ENCODE measurements at regions not wholly inside any gene's neighbourhood (a gene's known extent, or its start where the extent isn't known, plus 50 kb on each side); places are given as distances from the start of the nearest gene placed in this dataset.
"Not testable (repeated sequence)": the region's sequence is repeated elsewhere in the genome, so short reads cannot be mapped to it uniquely, and the experiment has no call there.

- no peak for DNase-seq (ENCODE audit: low read depth, low spot score)
These were observed 290.2 kb downstream of the SPATA17 start for GRCh38 chr1:217921126-217921904.

GRCh38 chr1:217924924-217925323 is 293.8 kb downstream of the SPATA17 start:
- peak; percentile 22 for DNase-seq (ENCODE audit: low read depth, low spot score)

DNA sequence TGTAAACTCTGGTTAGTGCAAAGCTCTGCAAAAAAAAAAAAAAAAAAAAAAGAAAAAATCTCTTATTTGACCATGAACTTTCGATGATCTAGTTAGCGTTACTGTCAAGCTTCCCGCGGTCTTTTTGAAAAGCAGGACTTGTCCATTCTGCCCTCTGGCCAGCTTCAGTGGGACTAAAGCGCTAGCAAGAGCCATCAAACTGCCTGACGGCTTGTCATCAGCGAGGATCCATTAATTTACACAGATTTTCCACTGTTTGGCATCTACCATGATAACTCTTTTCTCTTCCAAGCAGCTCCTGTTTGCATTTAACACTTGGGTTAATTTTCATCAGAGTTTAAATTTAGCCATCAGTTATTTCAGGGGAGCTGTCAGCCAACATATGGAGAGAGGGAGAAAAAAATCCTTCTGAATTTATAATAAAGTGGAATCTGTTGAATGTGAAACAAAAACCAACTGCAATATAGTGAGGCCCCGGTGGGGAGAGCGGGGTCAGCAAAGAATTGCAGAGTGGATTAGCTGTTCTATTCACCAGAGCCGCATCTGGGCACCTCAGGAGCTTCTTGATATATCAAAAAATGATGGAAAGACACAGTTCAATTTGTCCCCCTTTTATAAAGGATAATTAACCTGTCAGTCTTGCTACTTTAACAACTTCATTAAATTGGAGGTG is 298.2 kb downstream of the SPATA17 start:
- no peak for DNase-seq (ENCODE audit: low read depth, low spot score)

- peak; percentile 9 for DNase-seq (ENCODE audit: low read depth, low spot score)
These were observed 312.2 kb downstream of the SPATA17 start for GRCh38 chr1:217943361-217943760.

DNA sequence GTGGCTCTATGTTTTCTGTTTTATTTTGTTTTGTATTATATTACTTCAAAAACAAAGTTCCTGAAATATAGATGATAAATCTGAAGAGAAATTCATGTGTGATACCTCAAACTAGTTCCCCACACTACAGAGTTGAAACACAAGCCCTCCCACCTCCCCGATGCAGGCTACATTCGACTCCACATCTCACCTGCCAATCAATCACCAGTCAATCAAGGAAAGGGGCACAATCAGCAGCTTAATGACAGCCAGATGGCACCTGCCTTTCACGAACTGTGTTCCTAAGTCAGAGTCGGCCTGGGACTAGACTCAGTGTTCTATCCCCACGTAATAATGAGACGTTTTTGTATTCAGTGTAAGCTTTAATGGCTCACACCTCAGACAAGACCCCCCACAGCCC is 313.4 kb downstream of the SPATA17 start:
- no peak for DNase-seq (ENCODE audit: low read depth, low spot score)

GRCh38 chr1:217946511-217946910 is 315.4 kb downstream of the SPATA17 start:
- DNase-seq (ENCODE audit: low read depth, low spot score), result no peak

DNA sequence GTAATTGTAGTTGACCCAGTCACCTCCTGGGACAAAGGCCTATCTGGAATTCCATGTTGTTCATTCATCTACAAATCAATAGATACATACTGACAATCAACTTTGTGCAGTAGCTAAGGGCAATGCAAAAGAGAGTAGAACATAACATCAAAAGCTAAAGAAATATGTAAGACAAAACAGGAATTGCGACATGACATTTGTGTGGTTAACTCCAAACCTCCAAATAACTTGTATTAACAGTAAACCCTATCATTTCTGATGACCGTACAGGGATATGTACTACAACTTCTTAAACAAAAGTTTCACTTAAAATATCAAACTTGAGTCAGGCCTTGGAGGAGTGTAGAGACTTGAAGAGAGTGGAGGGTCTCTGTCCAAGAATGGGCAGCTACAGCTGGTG is 317.6 kb downstream of the SPATA17 start:
- no peak for DNase-seq (ENCODE audit: low read depth, low spot score)

- no peak for DNase-seq (ENCODE audit: low read depth, low spot score)
These were observed 322.2 kb downstream of the SPATA17 start for GRCh38 chr1:217953330-217953729.

DNA sequence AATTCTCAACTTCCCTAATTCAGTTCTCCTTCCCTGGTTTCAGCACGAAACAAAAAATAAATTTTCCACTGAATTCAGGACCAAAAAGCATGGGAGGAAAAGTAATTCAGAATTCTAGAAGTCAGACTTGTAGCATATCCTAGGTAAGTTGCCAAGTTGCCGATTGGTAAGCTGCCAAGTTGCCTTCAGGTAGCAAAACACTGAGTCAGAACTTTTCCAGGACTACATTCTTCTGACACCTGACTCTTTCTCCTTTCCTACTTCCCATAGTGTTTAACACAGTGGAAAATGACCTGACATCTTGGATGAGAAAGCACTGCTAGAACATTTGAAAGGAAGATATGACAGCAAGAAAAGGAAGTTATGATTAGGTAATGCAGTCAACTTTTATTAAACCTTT is 322.8 kb downstream of the SPATA17 start:
- DNase-seq (ENCODE audit: low read depth, low spot score), result peak; percentile 4

DNA sequence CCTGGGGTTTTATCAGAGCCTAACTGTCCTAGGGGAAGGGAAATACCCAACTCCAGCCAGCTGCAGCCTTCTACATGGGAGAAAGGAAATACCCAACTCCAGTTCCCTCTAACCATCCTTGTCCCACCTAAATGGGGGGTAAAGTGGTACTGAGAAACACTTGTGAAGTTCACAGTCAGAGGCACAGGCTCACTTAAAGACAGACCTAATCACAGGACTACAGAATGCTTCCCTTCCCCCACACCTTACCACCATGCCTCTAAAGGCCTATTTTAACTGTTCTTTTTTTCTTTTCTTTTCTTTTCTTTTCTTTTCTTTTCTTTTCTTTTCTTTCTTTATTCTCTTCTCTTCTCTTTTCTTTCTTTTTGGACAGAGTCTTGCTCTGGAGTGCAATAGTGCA is 324.6 kb downstream of the SPATA17 start:
- no peak for DNase-seq (ENCODE audit: low read depth, low spot score)

DNA sequence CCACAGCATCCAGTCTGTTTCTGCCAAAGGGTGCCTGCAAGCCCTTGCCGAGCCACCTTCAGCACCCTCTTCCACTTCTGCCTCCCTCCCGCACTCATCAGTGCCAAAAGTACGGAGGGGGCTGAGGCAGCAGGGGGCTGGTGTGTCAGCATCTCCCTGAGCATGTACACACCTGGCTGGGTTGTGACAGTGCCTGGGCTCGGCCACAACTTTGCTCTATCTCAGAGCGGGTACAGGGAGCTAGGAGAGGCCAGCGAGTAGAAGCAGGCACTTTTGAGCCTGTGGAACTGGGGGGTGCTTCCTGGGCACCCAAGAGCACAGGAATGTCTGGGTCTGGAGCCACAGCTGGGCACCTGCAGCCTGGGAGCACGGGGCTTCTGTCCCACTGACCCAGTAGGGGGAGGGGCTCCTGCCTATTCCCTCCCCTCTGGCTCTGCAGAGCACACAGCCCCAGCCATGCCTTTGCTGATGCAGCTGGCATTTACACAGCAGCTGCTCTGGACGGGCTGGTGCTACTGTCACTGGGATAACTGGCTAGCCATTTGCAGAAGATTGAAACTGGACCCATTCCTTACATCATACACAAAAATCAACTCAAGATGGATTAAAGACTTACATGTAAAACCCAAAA is 319.8 kb upstream of the RRP15 start:
- no peak for DNase-seq (ENCODE audit: low read depth, low spot score)

GRCh38 chr1:217968085-217968484 is 317.0 kb upstream of the RRP15 start:
- DNase-seq (ENCODE audit: low read depth, low spot score), result no peak

DNA sequence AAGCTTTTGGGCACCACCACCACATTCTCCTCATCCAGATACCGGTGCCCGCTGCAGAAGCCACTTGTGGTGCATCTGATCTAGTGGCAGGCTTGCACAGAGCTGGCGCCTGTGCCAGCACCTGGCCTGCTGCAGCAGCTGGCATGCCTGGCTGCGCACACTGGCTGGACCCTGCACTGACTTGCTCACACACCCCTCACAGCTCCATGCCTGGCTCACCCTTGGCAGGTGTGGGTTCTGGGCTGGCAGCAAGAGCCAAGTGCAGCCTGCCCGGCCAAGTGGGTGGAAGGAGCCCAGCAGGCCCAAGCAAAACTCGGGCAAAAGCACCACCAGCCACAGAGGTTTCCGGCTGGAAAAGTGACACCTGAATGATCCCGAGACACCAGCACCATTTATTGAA is 315.7 kb upstream of the RRP15 start:
- no peak for DNase-seq (ENCODE audit: low read depth, low spot score)

DNA sequence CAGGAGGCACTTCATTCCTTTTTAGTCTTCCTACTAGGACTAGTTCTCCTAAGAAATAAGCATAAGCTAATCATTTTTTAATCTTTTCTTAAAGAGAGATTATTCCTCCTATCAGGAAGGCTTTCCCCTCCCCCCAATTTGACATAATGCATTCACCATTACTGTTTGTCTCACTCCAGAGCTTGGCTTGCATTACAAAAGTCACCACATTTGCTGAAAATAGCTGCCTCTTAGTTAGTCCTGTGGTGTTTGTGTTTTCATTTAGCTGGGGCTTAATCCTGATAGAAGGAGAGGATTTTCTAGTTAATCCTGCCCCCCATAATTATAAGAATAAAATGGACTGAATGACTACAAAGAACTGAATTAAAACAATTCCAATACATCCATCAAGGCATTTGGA is 307.1 kb upstream of the RRP15 start:
- DNase-seq (ENCODE audit: low read depth, low spot score), result no peak

GRCh38 chr1:217981430-217981829 is 303.7 kb upstream of the RRP15 start:
- no peak for DNase-seq (ENCODE audit: low read depth, low spot score)

DNA sequence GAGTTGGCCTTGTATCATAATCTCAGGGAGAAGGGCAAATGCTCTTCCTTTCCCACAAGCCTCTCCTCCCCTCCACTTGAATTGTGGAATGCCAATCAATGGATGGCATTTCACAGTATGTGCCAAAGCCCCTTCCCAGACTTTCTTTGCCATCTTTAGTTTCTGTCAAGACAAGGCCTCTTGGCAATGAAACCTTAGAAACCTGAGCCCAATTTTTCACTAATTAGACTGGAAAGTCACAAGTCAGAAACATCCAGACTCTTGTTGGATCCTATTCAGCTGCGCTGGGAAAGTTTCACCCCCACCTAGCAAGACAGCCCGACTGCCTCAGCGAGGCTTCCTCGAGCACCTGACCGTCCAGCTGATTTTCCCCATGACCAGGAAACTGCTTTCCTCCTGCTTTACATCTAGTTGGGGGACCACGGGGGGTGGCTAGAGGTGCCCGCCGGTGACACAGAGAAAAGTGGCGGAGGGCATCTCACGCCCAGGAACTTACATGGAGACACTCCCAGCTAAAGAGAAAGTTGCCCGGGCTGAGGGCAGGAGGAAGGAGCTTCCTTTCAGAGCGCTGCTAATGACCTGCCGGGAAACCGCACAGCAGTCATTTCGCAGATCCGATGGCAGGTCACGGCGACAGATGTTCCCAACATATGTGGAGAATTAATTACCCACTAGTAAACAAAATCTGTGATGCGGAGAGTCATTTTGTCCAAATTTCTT is 302.6 kb upstream of the RRP15 start:
- no peak for DNase-seq (ENCODE audit: low read depth, low spot score)

DNA sequence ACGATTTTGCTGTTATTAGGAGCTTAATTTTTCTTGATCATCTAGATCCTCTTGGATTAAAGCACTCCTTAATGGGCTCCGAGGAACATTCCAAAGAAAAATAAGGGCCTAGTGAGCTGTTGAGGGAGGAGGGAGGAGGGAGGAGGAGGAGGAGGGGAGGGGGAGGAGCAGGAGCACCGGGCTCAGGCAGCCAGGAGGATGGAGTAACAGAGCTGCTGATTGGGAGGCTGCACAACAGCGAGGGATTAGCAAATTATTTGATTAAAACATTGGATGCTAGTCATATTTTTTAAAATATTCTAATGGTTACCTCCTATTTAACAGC is 302.1 kb upstream of the RRP15 start:
- DNase-seq (ENCODE audit: low read depth, low spot score), result no peak

- DNase-seq (ENCODE audit: low read depth, low spot score), result no peak
These were observed 299.5 kb upstream of the RRP15 start for GRCh38 chr1:217985641-217986040.

GRCh38 chr1:217989510-217989909 is 295.6 kb upstream of the RRP15 start:
- no peak for DNase-seq (ENCODE audit: low read depth, low spot score)

- DNase-seq (ENCODE audit: low read depth, low spot score), result no peak
These were observed 291.7 kb upstream of the RRP15 start for GRCh38 chr1:217993439-217993838.

DNA sequence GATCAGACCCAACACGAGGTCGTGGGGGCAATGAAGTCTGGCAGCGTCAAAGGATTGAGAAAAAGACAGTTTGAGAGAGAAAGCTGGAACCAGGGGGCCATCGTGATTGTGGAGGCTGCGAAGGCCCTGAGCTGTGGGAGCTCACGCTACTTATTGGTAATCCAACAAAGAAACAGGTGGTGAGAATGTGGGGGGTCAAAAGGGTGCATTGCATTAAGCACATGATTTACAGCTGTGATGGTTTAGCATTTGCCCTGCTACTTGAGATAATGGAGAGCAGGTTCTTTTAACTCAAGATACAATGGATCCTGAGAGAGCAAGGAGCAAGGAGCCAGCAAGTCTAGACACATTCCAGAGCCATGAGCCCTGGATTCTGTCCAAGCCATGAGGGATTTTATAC is 276.8 kb upstream of the RRP15 start:
- DNase-seq (ENCODE audit: low read depth, low spot score), result not testable (repeated sequence)

- DNase-seq (ENCODE audit: low read depth, low spot score), result not testable (repeated sequence)
These were observed 270.0 kb upstream of the RRP15 start for GRCh38 chr1:218015106-218015505.
